Liver (tissue), 3 donors: ENCODE measurements at regions not wholly inside any gene's neighbourhood (a gene's known extent, or its start where the extent isn't known, plus 50 kb on each side); places are given as distances from the start of the nearest gene placed in this dataset.

ENCODE experiments used
- CTCF ChIP-seq: fragments of 150-350 bp; IDR thresholded peaks from 2 replicates; pipeline ENCODE4 v1.5.1; 2017; ENCODE audit warnings: improper control_type of control experiment, low read depth, low read length; ENCODE audit not compliant: missing input control
- MAX ChIP-seq: IDR thresholded peaks from 2 replicates; pipeline ENCODE4 v1.6.1; 2016; ENCODE audit warnings: antibody characterized with exemption
- REST ChIP-seq: IDR thresholded peaks from 2 replicates; pipeline ENCODE4 v1.6.1; 2016; ENCODE audit warnings: antibody characterized with exemption, mild to moderate bottlenecking
- RXRA ChIP-seq, 2 donors: IDR thresholded peaks; 2 replicates each; pipeline ENCODE4 v1.6.1; 2017 to 2018; ENCODE audit warnings: antibody characterized with exemption in 2 of 2, mild to moderate bottlenecking in 1 of 2
- TAF1 ChIP-seq: conservative IDR thresholded peaks from 2 replicates; pipeline ENCODE4 v1.6.1; 2016; ENCODE audit warnings: antibody characterized with exemption, mild to moderate bottlenecking
- donor health status: healthy.
- donor health status: healthy.

- TF ChIP-seq REST (no peak), MAX (no peak), TAF1 (no peak), CTCF (no peak), RXRA (IDR thresholded peaks at IDR 0.05) (no peak)
These were observed 384.9 kb upstream of the RARB start for GRCh38 chr3:25043177-25043576.
